ENCODE measurements at regions not wholly inside any gene's neighbourhood (a gene's known extent, or its start where the extent isn't known, plus 50 kb on each side); places are given as distances from the start of the nearest gene placed in this dataset.

DNA sequence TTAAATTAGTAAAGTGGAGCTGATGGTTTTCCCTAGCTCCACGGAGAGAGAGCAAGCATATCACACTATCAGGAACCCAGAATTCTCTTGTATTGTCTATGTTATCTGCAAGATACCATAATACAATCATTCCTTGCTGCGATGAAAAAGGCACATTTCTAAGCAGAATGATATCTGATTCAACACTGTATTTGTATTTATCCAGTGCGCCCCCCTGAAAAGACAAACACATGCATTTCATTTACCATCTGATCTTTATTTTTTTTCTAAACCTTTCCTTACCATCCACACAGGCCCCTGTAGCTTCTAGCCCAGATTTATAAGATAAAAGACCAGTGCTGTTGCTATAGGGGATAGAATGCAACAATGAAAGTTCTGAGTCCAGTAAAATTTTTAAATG lies 420.6 kb downstream of the TDRD15 start:
- intact Hi-C loops (cut with micrococcal nuclease; ENCODE audit: unreplicated experiment) (no loop called here), in situ Hi-C loops (cut with HindIII; ENCODE audit: extremely low pct_ligation_motif_present, low pct_unique_long_range_greater_than_20kb) (no loop called here)
- BruUV-seq (replicated peaks): no TSS peak
- 13% methylated on average over 3 of the region's 3 CpGs for WGBS (ENCODE audit: low lambda C conversion rate)
- TF ChIP-seq, protein P1, sequence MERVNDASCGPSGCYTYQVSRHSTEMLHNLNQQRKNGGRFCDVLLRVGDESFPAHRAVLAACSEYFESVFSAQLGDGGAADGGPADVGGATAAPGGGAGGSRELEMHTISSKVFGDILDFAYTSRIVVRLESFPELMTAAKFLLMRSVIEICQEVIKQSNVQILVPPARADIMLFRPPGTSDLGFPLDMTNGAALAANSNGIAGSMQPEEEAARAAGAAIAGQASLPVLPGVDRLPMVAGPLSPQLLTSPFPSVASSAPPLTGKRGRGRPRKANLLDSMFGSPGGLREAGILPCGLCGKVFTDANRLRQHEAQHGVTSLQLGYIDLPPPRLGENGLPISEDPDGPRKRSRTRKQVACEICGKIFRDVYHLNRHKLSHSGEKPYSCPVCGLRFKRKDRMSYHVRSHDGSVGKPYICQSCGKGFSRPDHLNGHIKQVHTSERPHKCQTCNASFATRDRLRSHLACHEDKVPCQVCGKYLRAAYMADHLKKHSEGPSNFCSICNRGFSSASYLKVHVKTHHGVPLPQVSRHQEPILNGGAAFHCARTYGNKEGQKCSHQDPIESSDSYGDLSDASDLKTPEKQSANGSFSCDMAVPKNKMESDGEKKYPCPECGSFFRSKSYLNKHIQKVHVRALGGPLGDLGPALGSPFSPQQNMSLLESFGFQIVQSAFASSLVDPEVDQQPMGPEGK (CRISPR knock-in tag; IDR thresholded peaks at IDR 0.05): no peak
- Histone ChIP-seq H3K27ac (ENCODE audit: extremely low read length, insufficient read depth, low read length) (no peak overlapping the region), H3K4me3 (replicated peaks in 1 of 3; ENCODE audit: insufficient read depth in 1 of 3, low read depth in 2 of 3, low read length in 3 of 3) (no peak overlapping the region), H3K79me2 (ENCODE audit: insufficient read depth, low read length) (no peaks in the 10 kb centered on the region), H2AFZ (ENCODE audit: low read length) (no peak overlapping the region), H3K4me1 (ENCODE audit: insufficient read depth, low read length) (no peaks in the 10 kb centered on the region), H3K27me3 (ENCODE audit: control insufficient read depth in 1 of 2, insufficient read depth in 2 of 2, low read length in 2 of 2) (no peaks in the 10 kb centered on the region), H3K4me2 (ENCODE audit: low read depth, low read length) (no peak overlapping the region), H3K9ac (ENCODE audit: insufficient read depth, low read depth, low read length) (no peak overlapping the region), H3K36me3 (replicated peaks in 1 of 2; ENCODE audit: control insufficient read depth in 1 of 2, insufficient read depth in 2 of 2, low read length in 2 of 2) (no peaks in the 10 kb centered on the region), H3K9me3 (ENCODE audit: low read length) (no peaks in the 10 kb centered on the region), H4K20me1 (ENCODE audit: insufficient read depth, low read length) (no peaks in the 10 kb centered on the region)
- POLR2A ChIA-PET: no interaction called here
- FAIRE-seq (no peak), ATAC-seq (no peak), DNase-seq (ENCODE audit: low spot score) (no peak)
- CTCF ChIA-PET (ENCODE audit: low intra/inter-chr PET ratio, low total read pairs): no interaction called here

DNA sequence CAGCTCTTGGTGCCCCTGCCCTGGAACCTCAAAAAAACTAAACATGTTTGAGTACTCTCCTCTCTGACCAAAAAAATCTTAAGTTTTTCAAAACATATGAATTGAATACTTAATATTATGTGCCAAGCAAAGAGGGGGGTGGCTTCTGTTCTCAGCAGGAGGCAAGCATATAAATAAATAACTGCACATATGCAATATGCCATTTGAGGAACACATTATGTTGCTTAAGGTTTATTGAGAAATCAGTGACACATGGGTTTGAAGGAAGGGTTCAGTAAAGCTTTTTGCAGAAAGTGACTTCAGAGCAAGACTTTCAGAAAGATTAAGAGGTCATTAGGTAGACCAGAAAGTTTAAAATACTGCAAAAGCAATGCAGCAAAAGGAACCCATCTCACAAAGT lies 429.2 kb downstream of the TDRD15 start:
- H3K4me3 ChIP-seq (replicated peaks in 1 of 3; ENCODE audit: insufficient read depth in 1 of 3, low read depth in 2 of 3, low read length in 3 of 3): no peak overlapping the region
- BruUV-seq (replicated peaks): no TSS peak
- H3K79me2 ChIP-seq (ENCODE audit: insufficient read depth, low read length): no peaks in the 10 kb centered on the region
- no peaks in the 10 kb centered on the region for H3K27me3 ChIP-seq (ENCODE audit: control insufficient read depth in 1 of 2, insufficient read depth in 2 of 2, low read length in 2 of 2)
- no peak overlapping the region for H3K4me2 ChIP-seq (ENCODE audit: low read depth, low read length)
- no peak overlapping the region for H2AFZ ChIP-seq (ENCODE audit: low read length)
- in situ Hi-C loops (cut with HindIII; ENCODE audit: extremely low pct_ligation_motif_present, low pct_unique_long_range_greater_than_20kb): no loop called here
- ChIA-PET CTCF (ENCODE audit: low intra/inter-chr PET ratio, low total read pairs) (no interaction called here), POLR2A (no interaction called here)
- FAIRE-seq: no peak
- no peak overlapping the region for H3K9ac ChIP-seq (ENCODE audit: insufficient read depth, low read depth, low read length)
- H3K9me3 ChIP-seq (ENCODE audit: low read length): no peaks in the 10 kb centered on the region
- no peak for ATAC-seq
- intact Hi-C loops (cut with micrococcal nuclease; ENCODE audit: unreplicated experiment): no loop called here
- H3K4me1 ChIP-seq (ENCODE audit: insufficient read depth, low read length): no peaks in the 10 kb centered on the region
- no peak overlapping the region for H3K27ac ChIP-seq (ENCODE audit: extremely low read length, insufficient read depth, low read length)
- no peaks in the 10 kb centered on the region for H4K20me1 ChIP-seq (ENCODE audit: insufficient read depth, low read length)
- no peaks in the 10 kb centered on the region for H3K36me3 ChIP-seq (replicated peaks in 1 of 2; ENCODE audit: control insufficient read depth in 1 of 2, insufficient read depth in 2 of 2, low read length in 2 of 2)
- no peak for DNase-seq (ENCODE audit: low spot score)
- TF ChIP-seq, protein P2, sequence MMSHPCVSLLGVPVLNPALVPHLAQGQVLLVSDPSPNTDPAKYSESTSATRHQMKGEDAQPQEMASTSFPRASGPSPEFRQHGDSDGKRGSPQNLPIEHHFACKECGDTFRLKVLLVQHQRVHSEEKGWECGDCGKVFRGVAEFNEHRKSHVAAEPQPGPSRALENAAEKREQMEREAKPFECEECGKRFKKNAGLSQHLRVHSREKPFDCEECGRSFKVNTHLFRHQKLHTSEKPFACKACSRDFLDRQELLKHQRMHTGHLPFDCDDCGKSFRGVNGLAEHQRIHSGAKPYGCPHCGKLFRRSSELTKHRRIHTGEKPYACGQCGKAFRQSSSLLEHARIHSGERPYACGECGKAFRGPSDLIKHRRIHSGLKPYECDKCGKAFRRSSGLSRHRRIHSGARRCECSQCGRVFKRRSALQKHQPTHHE (CRISPR knock-in tag; IDR thresholded peaks at IDR 0.05; ENCODE audit: borderline replicate concordance): no peak
- no peak for TF ChIP-seq ARNT (IDR thresholded peaks at IDR 0.05)
- TF ChIP-seq ZNF720 (CRISPR knock-in tag; IDR thresholded peaks at IDR 0.05): no peak
- TF ChIP-seq ZHX1 (CRISPR knock-in tag; IDR thresholded peaks at IDR 0.05; ENCODE audit: low read depth): no peak
- TF ChIP-seq NFATC3 (CRISPR knock-in tag; IDR thresholded peaks at IDR 0.05): no peak
- TF ChIP-seq, protein P3, sequence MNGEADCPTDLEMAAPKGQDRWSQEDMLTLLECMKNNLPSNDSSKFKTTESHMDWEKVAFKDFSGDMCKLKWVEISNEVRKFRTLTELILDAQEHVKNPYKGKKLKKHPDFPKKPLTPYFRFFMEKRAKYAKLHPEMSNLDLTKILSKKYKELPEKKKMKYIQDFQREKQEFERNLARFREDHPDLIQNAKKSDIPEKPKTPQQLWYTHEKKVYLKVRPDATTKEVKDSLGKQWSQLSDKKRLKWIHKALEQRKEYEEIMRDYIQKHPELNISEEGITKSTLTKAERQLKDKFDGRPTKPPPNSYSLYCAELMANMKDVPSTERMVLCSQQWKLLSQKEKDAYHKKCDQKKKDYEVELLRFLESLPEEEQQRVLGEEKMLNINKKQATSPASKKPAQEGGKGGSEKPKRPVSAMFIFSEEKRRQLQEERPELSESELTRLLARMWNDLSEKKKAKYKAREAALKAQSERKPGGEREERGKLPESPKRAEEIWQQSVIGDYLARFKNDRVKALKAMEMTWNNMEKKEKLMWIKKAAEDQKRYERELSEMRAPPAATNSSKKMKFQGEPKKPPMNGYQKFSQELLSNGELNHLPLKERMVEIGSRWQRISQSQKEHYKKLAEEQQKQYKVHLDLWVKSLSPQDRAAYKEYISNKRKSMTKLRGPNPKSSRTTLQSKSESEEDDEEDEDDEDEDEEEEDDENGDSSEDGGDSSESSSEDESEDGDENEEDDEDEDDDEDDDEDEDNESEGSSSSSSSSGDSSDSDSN (CRISPR knock-in tag; IDR thresholded peaks at IDR 0.05): no peak
- no peak for TF ChIP-seq RAD51 (IDR thresholded peaks at IDR 0.05; ENCODE audit: borderline replicate concordance)
- TF ChIP-seq CHCHD3 (CRISPR knock-in tag; IDR thresholded peaks at IDR 0.05): no peak
- no peak for TF ChIP-seq ZNF614 (CRISPR knock-in tag; IDR thresholded peaks at IDR 0.05; ENCODE audit: borderline replicate concordance)
- no peak for TF ChIP-seq MED1 (CRISPR knock-in tag; IDR thresholded peaks at IDR 0.05)
- TF ChIP-seq ZNF143 (CRISPR knock-in tag; IDR thresholded peaks at IDR 0.05): no peak

Measured in HepG2 (cell line).